ENCODE measurements at regions not wholly inside any gene's neighbourhood (a gene's known extent, or its start where the extent isn't known, plus 50 kb on each side); places are given as distances from the start of the nearest gene placed in this dataset.

DNA sequence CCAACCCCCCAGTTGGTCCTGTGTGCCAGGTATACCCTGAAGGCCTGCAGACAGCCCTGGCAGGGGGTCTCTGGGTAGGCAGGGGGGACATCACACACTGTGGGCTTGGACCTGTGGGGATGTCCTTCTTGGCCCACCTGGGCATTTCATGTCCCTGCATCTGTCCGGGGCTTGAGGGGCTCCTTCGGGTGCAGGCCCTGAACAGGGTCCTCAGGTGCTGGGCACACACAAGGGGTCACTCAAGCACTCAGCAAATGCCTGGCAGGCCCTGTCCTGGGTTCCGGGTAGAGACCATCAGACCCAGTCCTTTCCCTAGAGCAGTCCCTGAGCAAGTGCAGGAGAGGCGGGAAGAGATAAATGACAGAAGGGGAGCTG lies 70.5 kb upstream of the WNT11 start:
- TF ChIP-seq, protein P1, sequence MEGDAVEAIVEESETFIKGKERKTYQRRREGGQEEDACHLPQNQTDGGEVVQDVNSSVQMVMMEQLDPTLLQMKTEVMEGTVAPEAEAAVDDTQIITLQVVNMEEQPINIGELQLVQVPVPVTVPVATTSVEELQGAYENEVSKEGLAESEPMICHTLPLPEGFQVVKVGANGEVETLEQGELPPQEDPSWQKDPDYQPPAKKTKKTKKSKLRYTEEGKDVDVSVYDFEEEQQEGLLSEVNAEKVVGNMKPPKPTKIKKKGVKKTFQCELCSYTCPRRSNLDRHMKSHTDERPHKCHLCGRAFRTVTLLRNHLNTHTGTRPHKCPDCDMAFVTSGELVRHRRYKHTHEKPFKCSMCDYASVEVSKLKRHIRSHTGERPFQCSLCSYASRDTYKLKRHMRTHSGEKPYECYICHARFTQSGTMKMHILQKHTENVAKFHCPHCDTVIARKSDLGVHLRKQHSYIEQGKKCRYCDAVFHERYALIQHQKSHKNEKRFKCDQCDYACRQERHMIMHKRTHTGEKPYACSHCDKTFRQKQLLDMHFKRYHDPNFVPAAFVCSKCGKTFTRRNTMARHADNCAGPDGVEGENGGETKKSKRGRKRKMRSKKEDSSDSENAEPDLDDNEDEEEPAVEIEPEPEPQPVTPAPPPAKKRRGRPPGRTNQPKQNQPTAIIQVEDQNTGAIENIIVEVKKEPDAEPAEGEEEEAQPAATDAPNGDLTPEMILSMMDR (IDR thresholded peaks at IDR 0.05), result no peak
- TF ChIP-seq POLR2A (IDR thresholded peaks at IDR 0.05; ENCODE audit: low read depth) (no peak), POLR2AphosphoS5 (IDR thresholded peaks at IDR 0.05) (no peak)
